Psoas muscle (tissue), 7 donors: ENCODE measurements at regions not wholly inside any gene's neighbourhood (a gene's known extent, or its start where the extent isn't known, plus 50 kb on each side); places are given as distances from the start of the nearest gene placed in this dataset.
"Not testable (repeated sequence)": the region's sequence is repeated elsewhere in the genome, so short reads cannot be mapped to it uniquely, and the experiment has no call there.

Experiments
- ATAC-seq, 4 donors: fragments of 200-7000 bp; cut with Tn5 transposase; one replicate each; pipeline ENCODE4 v1.9.1; 2020; ENCODE audit warnings: moderate library complexity in 3 of 4, mild to moderate bottlenecking in 2 of 4
- DNase-seq, 2 donors: peaks; one replicate each; pipeline ENCODE4 v3.0.0-alpha.2; 2020
- H3K27ac ChIP-seq: fragments of 200-600 bp; one replicate; pipeline ENCODE4 v1.8.0; 2022
- H3K27me3 ChIP-seq, 3 donors: fragments of 200-600 bp in 1 of 3; one replicate each; pipeline versions ENCODE4 v1.6.1 to v1.8.0; 2013 to 2022; ENCODE audit warnings: low read length in 2 of 3, mild to moderate bottlenecking in 2 of 3, moderate library complexity in 1 of 3; ENCODE audit not compliant: insufficient read depth in 3 of 3
- H3K36me3 ChIP-seq, 2 donors: fragments of 200-600 bp in 1 of 2; one replicate each; pipeline versions ENCODE4 v1.6.1 to v1.8.0; 2013 to 2022; ENCODE audit warnings: low read depth in 1 of 2, mild to moderate bottlenecking in 1 of 2, moderate library complexity in 1 of 2; ENCODE audit not compliant: insufficient read depth in 1 of 2
- H3K4me1 ChIP-seq: fragments of 200-600 bp; one replicate; pipeline ENCODE4 v1.8.0; 2022
- H3K4me3 ChIP-seq: fragments of 200-600 bp; one replicate; pipeline ENCODE4 v1.8.0; 2022; ENCODE audit warnings: mild to moderate bottlenecking
- H3K9me3 ChIP-seq: fragments of 200-600 bp; one replicate; pipeline ENCODE4 v1.8.0; 2022
- CTCF ChIP-seq: fragments of 200-600 bp; IDR thresholded peaks from one replicate; pipeline ENCODE4 v1.8.0; 2022; ENCODE audit warnings: antibody characterized with exemption
- WGBS, 3 donors: extraction: QIAGEN DNeasy Blood & Tissue Kit; methylation state at CpG; one replicate each; pipeline versions ENCODE4 v1.1.6 to v1.1.7; 2013; 5-methylcytosine and 5-hydroxymethylcytosine counted together
- intact Hi-C, 2 donors: fragments of 100-400 bp; cut with DNase I; formaldehyde crosslinking; loops; one replicate each; pipeline versions ENCODE4 v1.11.0 to v1.14.2; 2022
- donor health status: healthy with polysubstance abuse.
- donor health status: DM: no; HTN: no; CAD: no; lungs with moderate emphysema.
- donor health status: Bipolar disorder and iron deficiency.
- donor health status: healthy.
- donor health status: DM: yes; HTN: yes; CAD: no.
- donor health status: DM: no; HTN: no; CAD: no.
- donor health status: DM: yes; HTN: yes; CAD: no.

- DNase-seq = no peak
- intact Hi-C loops = no loop called here
- Histone ChIP-seq H3K4me3 (no peak overlapping the region), H3K36me3 (no peaks in the 10 kb centered on the region), H3K9me3 (no peaks in the 10 kb centered on the region), H3K4me1 (no peaks in the 10 kb centered on the region), H3K27ac (no peak overlapping the region), H3K27me3 (no peaks in the 10 kb centered on the region)
- TF ChIP-seq CTCF = no peak
- 61 to 63% (median 63%) methylated on average over 8 of the region's 8 CpGs for WGBS, 3 donors
- no peak for ATAC-seq
Measured at GRCh38 chr1:204013052-204013451, 59.9 kb upstream of the SOX13 start.

GRCh38 chr1:204014336-204014735 is 58.6 kb upstream of the SOX13 start:
- ATAC-seq (no peak), DNase-seq (no peak)
- no peaks in the 10 kb centered on the region for H3K36me3 ChIP-seq
- no peaks in the 10 kb centered on the region for H3K27me3 ChIP-seq
- H3K4me3 ChIP-seq = no peak overlapping the region
- intact Hi-C loops = no loop called here
- WGBS, 3 donors = 95 to 98% (median 97%) methylated on average over 3 of the region's 3 CpGs
- H3K4me1 ChIP-seq = no peaks in the 10 kb centered on the region
- H3K27ac ChIP-seq = no peak overlapping the region
- no peak for TF ChIP-seq CTCF
- H3K9me3 ChIP-seq = no peaks in the 10 kb centered on the region

DNA sequence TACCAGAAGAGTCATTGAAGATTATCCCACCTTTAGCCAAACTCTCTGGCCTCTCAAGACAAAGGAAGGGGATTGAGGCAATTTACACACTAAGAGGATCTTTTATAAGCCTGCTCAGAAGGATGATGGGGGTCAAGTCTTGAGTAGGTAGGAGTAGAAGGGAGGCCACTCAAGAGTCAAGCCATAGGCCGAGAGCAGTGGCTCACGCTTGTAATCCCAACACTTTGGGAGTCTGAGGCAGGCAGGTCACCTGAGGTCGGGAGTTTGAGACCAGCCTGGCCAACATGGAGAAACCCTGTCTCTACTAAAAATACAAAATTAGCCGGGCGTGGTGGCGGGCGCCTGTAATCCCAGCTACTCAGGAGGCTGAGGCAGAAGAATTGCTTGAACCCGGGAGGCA is 58.0 kb upstream of the SOX13 start:
- H3K36me3 ChIP-seq, ATAC-seq, H3K9me3 ChIP-seq, DNase-seq, H3K4me1 ChIP-seq, H3K4me3 ChIP-seq, H3K27ac ChIP-seq, H3K27me3 ChIP-seq, intact Hi-C loops: not testable (repeated sequence)
- WGBS, 3 donors = 89 to 93% (median 90%) methylated on average over 8 of the region's 8 CpGs

DNA sequence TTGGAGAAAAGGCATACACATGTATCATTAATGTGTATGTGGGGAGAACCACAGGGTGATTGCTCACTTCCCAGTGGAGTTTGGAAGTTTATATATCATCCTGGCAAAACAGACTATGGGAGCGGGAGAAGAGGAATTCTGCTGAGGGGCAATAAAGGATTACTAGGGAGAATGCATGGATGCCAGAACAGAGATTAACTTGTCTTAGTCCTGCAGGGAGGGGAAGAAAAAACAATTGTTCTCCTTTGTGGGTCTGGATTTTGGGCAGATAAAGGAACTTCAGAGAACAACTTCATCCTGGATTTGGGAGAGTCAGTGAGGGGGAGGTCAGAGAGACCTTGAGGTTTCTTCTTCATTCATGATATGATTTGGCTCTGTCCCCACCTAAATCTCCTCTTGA is 55.9 kb upstream of the SOX13 start:
- DNase-seq (no peak), ATAC-seq (no peak)
- Histone ChIP-seq H3K27ac (no peak overlapping the region), H3K27me3 (no peaks in the 10 kb centered on the region), H3K9me3 (no peaks in the 10 kb centered on the region), H3K4me3 (no peak overlapping the region), H3K4me1 (no peaks in the 10 kb centered on the region), H3K36me3 (no peaks in the 10 kb centered on the region)
- WGBS, 3 donors = 61 to 82% (median 63%) methylated on average over 1 of the region's 1 CpG
- TF ChIP-seq CTCF = no peak
- intact Hi-C loops = no loop called here

DNA sequence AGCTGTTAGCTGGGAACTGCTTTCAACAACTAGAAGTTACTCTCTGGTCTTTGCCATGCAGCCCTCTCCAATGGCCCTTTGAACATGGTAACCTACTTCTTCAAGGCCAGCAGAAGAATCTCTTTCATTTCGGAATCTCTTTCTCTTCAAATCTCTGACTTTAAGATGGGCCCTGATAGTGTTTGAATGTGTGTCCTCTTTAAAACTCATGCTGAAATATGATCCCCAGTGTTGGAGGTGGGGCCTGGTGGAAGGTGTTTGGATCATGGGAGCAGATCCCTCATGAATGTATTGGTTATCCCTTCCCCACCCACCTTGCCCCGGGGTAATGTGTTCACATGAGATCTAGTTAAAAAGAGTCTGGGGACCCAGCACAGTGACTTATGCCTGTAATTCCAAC is 54.5 kb upstream of the SOX13 start:
- ATAC-seq = no peak
- Histone ChIP-seq H3K36me3 (no peaks in the 10 kb centered on the region), H3K4me1 (no peaks in the 10 kb centered on the region), H3K9me3 (no peaks in the 10 kb centered on the region), H3K4me3 (no peak overlapping the region), H3K27me3 (no peaks in the 10 kb centered on the region), H3K27ac (no peak overlapping the region)
- intact Hi-C loops = no loop called here
- no peak for DNase-seq
- WGBS, 3 donors = 51 to 63% (median 57%) methylated on average over 2 of the region's 2 CpGs
- no peak for TF ChIP-seq CTCF
